WTC11 (cell line): ENCODE measurements at regions not wholly inside any gene's neighbourhood (a gene's known extent, or its start where the extent isn't known, plus 50 kb on each side); places are given as distances from the start of the nearest gene placed in this dataset.

Experiments
- CREB1 ChIP-seq: sonication (generic); formaldehyde crosslinking; IDR thresholded peaks from 2 replicates; pipeline ENCODE4 v1.8.0; 2023; ENCODE audit warnings: mild to moderate bottlenecking, missing genetic modification reagents
- CREM ChIP-seq: sonication (generic); formaldehyde crosslinking; IDR thresholded peaks from 2 replicates; pipeline ENCODE4 v1.8.1; 2022; ENCODE audit warnings: mild to moderate bottlenecking, missing genetic modification reagents, moderate library complexity
- CTCF ChIP-seq: fragments of 200-600 bp; IDR thresholded peaks from 2 replicates; pipeline ENCODE4 v1.8.0; 2022; ENCODE audit warnings: antibody characterized with exemption
- ELF4 ChIP-seq: sonication (generic); formaldehyde crosslinking; IDR thresholded peaks from 2 replicates; pipeline ENCODE4 v1.8.1; 2022; ENCODE audit warnings: low read depth, mild to moderate bottlenecking, moderate library complexity, missing genetic modification reagents
- FOXJ3 ChIP-seq: sonication (generic); formaldehyde crosslinking; IDR thresholded peaks from 2 replicates; pipeline ENCODE4 v1.9.0; 2021; ENCODE audit warnings: missing genetic modification reagents, mild to moderate bottlenecking, borderline replicate concordance
- JUN ChIP-seq: sonication (generic); formaldehyde crosslinking; IDR thresholded peaks from 2 replicates; pipeline ENCODE4 v1.8.0; 2023; ENCODE audit warnings: mild to moderate bottlenecking, missing genetic modification reagents
- MAX ChIP-seq: sonication (generic); formaldehyde crosslinking; IDR thresholded peaks from 2 replicates; pipeline ENCODE4 v1.8.0; 2022; ENCODE audit warnings: mild to moderate bottlenecking, missing genetic modification reagents
- MLX ChIP-seq: sonication (generic); formaldehyde crosslinking; IDR thresholded peaks from 2 replicates; pipeline ENCODE4 v1.8.1; 2023; ENCODE audit warnings: mild to moderate bottlenecking, missing genetic modification reagents, moderate library complexity
- RELA ChIP-seq: sonication (generic); formaldehyde crosslinking; IDR thresholded peaks from 2 replicates; pipeline ENCODE4 v1.8.1; 2022; ENCODE audit warnings: missing genetic modification reagents, mild to moderate bottlenecking, borderline replicate concordance
- ZMAT4 ChIP-seq: fragments of 250-450 bp; sonication (Bioruptor Pico); IDR thresholded peaks from 2 replicates; pipeline ENCODE4 v1.9.0; 2021; ENCODE audit warnings: mild to moderate bottlenecking
- ZNF121 ChIP-seq: sonication (generic); formaldehyde crosslinking; IDR thresholded peaks from 2 replicates; pipeline ENCODE4 v1.8.0; 2023; ENCODE audit warnings: missing genetic modification reagents
- ZNF138 ChIP-seq: sonication (generic); formaldehyde crosslinking; conservative IDR thresholded peaks from 2 replicates; pipeline ENCODE4 v1.8.1; 2022; ENCODE audit warnings: mild to moderate bottlenecking, moderate library complexity, missing genetic modification reagents
- ZNF263 ChIP-seq: sonication (generic); formaldehyde crosslinking; IDR thresholded peaks from 2 replicates; pipeline ENCODE4 v1.8.1; 2022; ENCODE audit warnings: low read depth, mild to moderate bottlenecking, moderate library complexity, missing genetic modification reagents
- ZNF416 ChIP-seq: fragments of 250-450 bp; sonication (Bioruptor Pico); IDR thresholded peaks from 2 replicates; pipeline ENCODE4 v1.9.0; 2021; ENCODE audit warnings: mild to moderate bottlenecking, inconsistent platforms

- TF ChIP-seq CTCF = no peak
- TF ChIP-seq ZMAT4 (CRISPR knock-in tag) = no peak
- no peak for TF ChIP-seq CREM (CRISPR knock-in tag)
- TF ChIP-seq CREB1 = no peak
- no peak for TF ChIP-seq MAX (CRISPR knock-in tag)
- TF ChIP-seq RELA (CRISPR knock-in tag) = no peak
- TF ChIP-seq ZNF121 (CRISPR knock-in tag) = no peak
- TF ChIP-seq ZNF263 (CRISPR knock-in tag) = no peak
- TF ChIP-seq MLX (CRISPR knock-in tag) = no peak
- no peak for TF ChIP-seq ZNF416 (CRISPR knock-in tag)
- TF ChIP-seq FOXJ3 (CRISPR knock-in tag) = no peak
- no peak for TF ChIP-seq ELF4 (CRISPR knock-in tag)
- TF ChIP-seq JUN (CRISPR knock-in tag) = no peak
- TF ChIP-seq ZNF138 = no peak
These were observed 199.9 kb upstream of the CIBAR2 start for GRCh38 chr16:85312174-85312573.
